Activated T-cell treated with anti-CD3 and anti-CD28 coated beads, Interleukin-2, amount 50 U/mL, for 4 hours (primary cell): ENCODE measurements at regions not wholly inside any gene's neighbourhood (a gene's known extent, or its start where the extent isn't known, plus 50 kb on each side); places are given as distances from the start of the nearest gene placed in this dataset.

ENCODE experiments used
- ATAC-seq, 2 donors: fragments of 200-7000 bp; cut with Tn5 transposase; one replicate each; pipeline ENCODE4 v1.10.0; 2021
- DNase-seq: peaks from one replicate; pipeline ENCODE4 v3.0.0-alpha.2; 2020
- H3K27me3 Mint-ChIP-seq: one replicate; pipeline ENCODE4 v1.8.0; 2021; ENCODE audit warnings: low read depth, mixed read lengths
- H3K36me3 Mint-ChIP-seq: one replicate; pipeline ENCODE4 v1.8.0; 2022; ENCODE audit warnings: mixed read lengths; ENCODE audit not compliant: insufficient read depth
- H3K4me1 Mint-ChIP-seq: one replicate; pipeline ENCODE4 v1.8.0; 2021; ENCODE audit warnings: low read depth, mixed read lengths
- H3K4me3 Mint-ChIP-seq: one replicate; pipeline ENCODE4 v1.8.0; 2021; ENCODE audit warnings: mild to moderate bottlenecking, moderate library complexity, mixed read lengths
- H3K9me3 Mint-ChIP-seq: one replicate; pipeline ENCODE4 v1.8.0; 2021; ENCODE audit warnings: mixed read lengths

DNA sequence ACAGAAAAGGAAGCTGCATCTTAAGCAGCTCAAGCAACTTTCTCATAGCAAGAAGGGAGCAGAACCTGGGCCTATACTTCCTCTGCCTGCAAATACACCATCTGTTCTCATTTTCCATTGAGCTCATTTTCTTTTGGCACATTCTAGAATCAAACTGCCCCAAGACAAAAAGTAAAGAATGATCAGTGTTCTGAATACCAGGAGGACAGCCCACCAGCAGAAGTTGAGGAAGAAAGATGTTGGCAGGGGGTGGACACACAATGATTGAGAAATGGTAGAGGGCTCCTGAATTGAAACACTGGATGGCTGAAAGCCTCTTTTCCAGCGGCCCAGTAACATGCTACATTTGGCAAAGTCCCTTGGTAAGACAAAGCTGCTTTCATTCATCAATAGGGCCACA, 171.8 kb downstream of the MED10 start:
- H3K4me3 Mint-ChIP-seq: no peak overlapping the region
- no peaks in the 10 kb centered on the region for H3K27me3 Mint-ChIP-seq
- no peaks in the 10 kb centered on the region for H3K4me1 Mint-ChIP-seq
- DNase-seq (no peak), ATAC-seq (no peak)
- no peaks in the 10 kb centered on the region for H3K9me3 Mint-ChIP-seq
- no peaks in the 10 kb centered on the region for H3K36me3 Mint-ChIP-seq

DNA sequence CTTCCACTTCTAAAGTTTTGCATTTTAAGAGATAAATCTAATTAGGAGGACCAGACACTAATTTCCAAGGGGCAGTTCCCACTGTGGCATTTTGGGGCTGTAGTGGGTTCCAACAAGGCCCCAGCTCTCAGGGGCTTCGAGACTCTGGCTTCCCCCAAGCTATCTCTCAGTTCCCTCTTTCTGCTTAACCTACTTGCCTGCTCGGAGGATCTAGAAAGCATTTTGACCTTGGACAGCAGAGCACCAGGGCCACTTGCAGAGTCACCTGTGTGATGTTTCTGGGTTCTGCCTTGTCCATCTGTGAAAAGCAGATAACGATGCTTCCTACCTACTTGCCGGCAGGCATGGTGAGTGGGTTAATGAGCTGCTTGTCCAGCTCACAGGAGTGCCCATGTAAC, 175.4 kb downstream of the MED10 start:
- no peak for ATAC-seq
- Mint-ChIP-seq H3K4me3 (no peak overlapping the region), H3K4me1 (no peaks in the 10 kb centered on the region), H3K9me3 (no peaks in the 10 kb centered on the region), H3K27me3 (no peaks in the 10 kb centered on the region), H3K36me3 (no peaks in the 10 kb centered on the region)
- DNase-seq: no peak

DNA sequence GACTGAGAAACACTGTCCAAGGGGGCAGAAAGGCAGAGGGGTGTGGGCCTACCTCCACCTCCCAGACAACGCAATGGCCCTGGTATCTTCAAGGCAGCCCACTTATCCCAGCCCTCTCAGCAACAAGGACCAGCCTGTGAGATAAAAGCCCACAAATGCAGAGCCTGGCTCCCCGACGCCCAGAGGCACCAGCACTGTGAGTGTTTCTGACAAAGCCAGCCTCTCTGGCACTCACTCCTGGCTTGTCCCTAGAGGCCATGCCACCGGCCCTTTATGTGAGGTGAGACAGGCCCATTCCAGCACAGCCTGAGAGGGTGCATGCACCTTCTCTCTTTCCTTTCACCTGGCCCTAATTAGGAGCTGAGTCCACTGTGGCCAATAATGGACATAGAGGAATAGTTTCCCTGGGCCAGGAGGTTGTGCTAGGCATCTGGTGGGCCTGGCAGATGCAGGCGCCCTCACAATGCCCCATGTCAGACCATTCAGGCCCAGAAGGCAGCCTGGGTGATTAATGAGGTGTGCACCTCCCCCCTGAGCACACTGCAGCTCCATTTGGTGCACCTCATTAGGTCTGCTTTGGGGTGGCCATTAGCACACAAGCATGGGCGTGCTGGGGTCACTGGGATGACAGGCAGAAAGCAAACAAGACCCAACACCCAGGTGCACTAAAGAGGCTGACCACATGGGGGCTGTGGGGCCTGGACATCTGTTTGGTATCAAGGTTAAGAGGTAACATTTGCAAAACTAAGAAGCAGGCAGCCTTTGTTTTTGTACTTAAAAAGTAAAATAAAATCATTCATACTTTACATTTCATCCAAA, 176.0 kb downstream of the MED10 start:
- ATAC-seq (no peak), DNase-seq (no peak)
- Mint-ChIP-seq H3K4me1 (no peaks in the 10 kb centered on the region), H3K27me3 (peaks cover 2% of the 10 kb centered on the region), H3K4me3 (no peak overlapping the region), H3K36me3 (no peaks in the 10 kb centered on the region), H3K9me3 (no peaks in the 10 kb centered on the region)

DNA sequence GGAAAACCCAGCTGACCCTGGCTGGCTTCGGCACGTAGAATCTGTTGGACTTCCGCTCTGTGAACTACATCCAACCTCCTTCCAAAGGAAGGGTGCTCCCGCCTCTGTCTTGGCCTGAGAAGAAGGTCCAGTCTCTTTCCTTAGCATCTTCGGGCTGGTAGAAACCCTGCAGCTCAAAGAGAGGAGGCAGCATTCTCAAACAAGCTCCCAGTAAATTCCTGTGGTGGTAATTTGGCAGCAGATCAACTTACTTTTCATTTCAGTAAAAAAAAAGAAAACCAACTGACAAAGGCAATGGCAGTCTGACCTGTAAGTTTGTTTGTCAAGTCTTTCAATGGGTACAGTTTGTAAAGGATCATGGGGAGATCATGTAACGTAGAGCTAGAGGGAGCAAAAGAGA, 176.7 kb downstream of the MED10 start:
- H3K4me3 Mint-ChIP-seq: no peak overlapping the region
- H3K36me3 Mint-ChIP-seq: no peaks in the 10 kb centered on the region
- DNase-seq (no peak), ATAC-seq (no peak)
- no peaks in the 10 kb centered on the region for H3K4me1 Mint-ChIP-seq
- H3K9me3 Mint-ChIP-seq: no peaks in the 10 kb centered on the region
- H3K27me3 Mint-ChIP-seq: peaks cover 2% of the 10 kb centered on the region

DNA sequence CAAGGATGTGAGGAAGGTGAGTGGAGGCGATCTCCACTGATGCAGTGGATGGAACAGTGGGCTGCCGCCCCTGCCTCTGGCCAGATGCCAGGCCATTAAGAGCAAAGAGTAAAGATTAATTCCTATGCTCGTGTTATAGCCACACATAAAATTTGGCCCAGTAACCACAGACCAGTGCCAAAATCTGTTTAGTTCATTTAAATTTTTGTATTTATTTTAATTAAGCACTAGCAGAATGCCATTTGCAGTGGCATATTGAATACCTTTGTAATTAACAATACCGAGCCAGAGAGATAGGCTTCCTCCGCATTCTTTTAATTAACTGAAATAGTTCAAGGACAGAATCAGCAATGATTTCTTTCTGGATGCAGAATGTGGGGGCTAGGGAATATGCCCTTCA, 179.8 kb downstream of the MED10 start:
- Mint-ChIP-seq H3K36me3 (no peaks in the 10 kb centered on the region), H3K4me1 (no peaks in the 10 kb centered on the region), H3K4me3 (no peak overlapping the region), H3K9me3 (no peaks in the 10 kb centered on the region), H3K27me3 (peaks cover 2% of the 10 kb centered on the region)
- no peak for DNase-seq
- ATAC-seq: no peak

DNA sequence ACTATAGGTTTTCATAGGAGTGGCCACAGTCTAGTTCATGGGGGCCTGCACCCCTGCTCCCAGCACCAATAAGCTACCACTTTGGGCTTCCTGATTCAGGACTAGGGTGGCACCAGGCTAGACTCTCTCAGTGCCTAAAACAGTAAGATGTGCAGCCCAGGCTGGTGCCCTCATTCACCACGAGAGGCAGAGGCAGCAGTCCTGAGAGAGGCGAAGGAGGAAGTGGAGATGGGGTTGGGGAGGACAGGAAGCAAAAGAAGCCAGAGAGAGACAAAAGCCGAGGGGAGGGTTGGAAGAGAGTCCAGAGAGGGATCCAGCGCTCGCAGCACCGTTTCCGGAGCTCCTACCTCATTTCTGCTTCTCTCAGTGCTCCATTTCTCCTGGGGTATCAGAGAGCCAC, 180.9 kb downstream of the MED10 start:
- Mint-ChIP-seq H3K36me3 (no peaks in the 10 kb centered on the region), H3K4me3 (no peak overlapping the region), H3K9me3 (no peaks in the 10 kb centered on the region), H3K27me3 (peaks cover 2% of the 10 kb centered on the region), H3K4me1 (no peaks in the 10 kb centered on the region)
- DNase-seq: no peak
- ATAC-seq: no peak

DNA sequence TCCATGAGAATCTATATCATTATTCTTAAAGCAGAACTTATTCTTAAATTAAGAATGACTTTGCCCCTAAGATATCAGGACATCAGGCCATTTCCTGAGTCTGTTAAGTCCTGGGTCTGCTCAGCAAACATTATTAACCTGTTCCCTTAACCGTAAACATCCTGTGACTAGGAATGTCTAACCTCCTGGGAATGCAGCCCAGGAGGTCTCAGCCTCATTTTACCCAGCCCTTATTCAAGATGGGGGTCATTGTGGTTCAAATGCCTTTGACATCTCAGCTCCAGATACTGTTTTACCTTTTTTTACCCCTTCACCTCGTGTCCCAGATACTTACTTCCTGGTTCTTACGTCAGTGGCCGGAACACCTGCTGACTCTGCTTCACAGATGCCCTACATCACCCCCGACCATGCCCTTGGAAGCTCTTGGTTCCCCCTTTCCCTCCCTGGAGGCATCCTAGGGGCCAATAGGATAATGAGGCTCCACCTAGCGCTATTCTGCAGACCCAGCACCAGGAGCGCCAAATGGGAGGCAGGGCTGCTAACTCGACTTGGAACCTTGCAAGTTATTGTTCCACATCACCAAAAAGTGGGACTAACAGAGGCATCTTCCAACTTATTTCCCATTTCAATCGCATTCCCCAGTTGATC, 182.5 kb downstream of the MED10 start:
- DNase-seq: no peak
- H3K4me3 Mint-ChIP-seq: no peak overlapping the region
- ATAC-seq: no peak
- no peaks in the 10 kb centered on the region for H3K9me3 Mint-ChIP-seq
- no peaks in the 10 kb centered on the region for H3K4me1 Mint-ChIP-seq
- peaks cover 2% of the 10 kb centered on the region for H3K27me3 Mint-ChIP-seq
- no peaks in the 10 kb centered on the region for H3K36me3 Mint-ChIP-seq

DNA sequence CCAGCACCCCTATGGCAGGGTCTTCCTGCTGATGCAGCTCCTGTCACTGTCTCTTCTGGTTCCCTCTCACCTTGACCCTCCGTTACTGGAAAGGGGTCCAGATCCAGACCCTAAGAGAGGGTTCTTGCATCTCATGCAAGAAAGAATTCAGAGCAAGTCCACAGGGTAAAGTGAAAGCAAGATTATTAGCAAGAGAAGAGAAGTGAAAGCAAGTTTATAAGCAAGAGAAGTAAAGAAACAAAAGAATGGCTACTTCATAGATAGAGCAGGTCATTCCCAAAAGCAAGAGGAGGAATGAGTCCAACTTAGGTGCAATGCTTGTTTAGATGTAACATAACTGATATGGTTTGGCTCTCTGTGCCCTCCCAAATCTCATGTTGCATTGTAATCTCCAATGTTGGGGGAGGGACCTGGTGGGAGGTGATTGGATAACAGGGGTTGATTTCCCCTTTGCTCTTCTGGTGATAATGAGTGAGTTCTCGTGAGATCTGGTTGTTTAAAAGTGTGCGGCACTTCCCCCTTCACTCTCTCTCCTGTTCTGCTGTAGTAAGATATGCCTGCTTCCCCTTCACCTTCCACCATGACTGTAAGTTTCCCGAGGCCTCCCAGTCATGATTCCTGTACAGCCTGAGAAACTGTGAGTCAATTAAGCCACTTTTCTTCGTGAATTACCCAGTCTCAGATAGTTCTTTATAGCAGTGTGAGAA, 183.3 kb downstream of the MED10 start:
- H3K36me3 Mint-ChIP-seq: no peaks in the 10 kb centered on the region

DNA sequence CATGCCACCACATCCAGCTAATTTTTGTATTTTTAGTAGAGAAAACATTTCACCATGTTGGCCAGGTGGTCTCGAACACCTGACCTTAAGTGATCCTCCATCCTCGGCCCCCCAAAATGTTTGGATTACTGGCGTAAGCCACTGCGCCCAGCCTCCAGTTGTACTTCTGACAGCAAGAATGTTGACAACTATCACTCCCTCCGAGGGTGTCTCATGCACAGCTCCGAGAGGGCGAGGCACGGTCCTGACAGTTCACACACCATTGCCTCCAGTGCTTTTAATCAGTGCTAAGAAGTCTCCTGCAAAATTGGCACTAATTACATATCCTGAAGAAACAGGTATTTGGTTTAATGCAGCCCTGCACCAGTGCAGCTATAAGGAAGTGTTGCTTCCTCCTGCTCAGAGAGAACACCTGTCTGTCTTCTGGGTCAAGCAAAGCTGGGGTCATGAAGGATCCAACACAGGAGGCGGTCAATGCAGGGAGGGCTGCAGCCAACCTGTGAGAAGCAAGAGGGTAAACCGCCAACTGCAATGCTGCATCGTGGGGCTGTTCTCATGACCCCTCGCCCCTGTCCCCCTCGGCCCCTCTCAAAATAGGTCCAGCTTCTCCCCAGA, 184.0 kb downstream of the MED10 start:
- ATAC-seq: no peak
- Mint-ChIP-seq H3K36me3 (no peaks in the 10 kb centered on the region), H3K27me3 (peaks cover 2% of the 10 kb centered on the region), H3K4me3 (no peak overlapping the region), H3K9me3 (no peaks in the 10 kb centered on the region), H3K4me1 (no peaks in the 10 kb centered on the region)
- DNase-seq: no peak

More for the DNA sequence above, 183.3 kb downstream of the MED10 start:
- DNase-seq (no peak), ATAC-seq (no peak)
- Mint-ChIP-seq H3K27me3 (peaks cover 2% of the 10 kb centered on the region), H3K4me3 (no peak overlapping the region), H3K4me1 (no peaks in the 10 kb centered on the region), H3K9me3 (no peaks in the 10 kb centered on the region)

DNA sequence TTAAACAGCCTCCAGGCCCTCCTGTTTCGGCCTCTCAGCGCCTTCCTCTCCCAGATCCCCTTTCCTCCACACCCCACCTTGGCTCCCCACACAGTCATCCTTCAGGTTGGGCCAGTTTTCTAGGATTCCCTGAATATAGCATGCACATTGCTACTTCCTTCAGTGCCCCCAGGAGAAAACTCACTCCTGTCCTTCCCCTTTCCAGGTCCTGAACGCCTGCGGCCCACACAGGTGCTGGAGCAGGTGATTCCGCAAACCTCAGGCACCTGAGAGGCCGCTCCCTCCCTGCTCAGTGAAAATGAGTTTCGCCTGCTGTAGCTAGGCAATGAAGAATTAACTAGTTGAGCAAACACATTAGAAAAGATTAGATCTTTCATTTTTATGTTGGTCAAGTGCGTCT, 185.0 kb downstream of the MED10 start:
- no peak for ATAC-seq
- H3K9me3 Mint-ChIP-seq: no peaks in the 10 kb centered on the region
- peaks cover 2% of the 10 kb centered on the region for H3K27me3 Mint-ChIP-seq

DNA sequence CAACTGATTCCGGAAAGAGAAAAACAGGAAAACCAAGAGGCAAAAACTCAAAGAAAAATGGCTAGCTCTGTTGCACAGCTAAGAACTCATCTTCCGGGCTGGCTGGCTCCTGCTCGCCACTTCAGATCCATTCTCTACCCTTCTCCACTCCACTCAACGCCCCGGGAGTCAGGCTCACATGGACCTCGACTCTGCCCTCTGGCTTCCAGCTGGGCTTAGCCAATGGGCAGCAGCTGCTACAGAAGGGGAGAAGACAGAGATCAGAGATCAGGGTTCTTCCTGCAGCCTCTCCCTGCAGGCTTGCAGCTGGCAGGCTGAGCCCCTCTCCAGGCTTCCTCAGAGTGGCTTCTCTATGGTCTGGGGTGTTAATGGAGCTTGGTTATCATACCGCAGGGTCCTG, 187.5 kb downstream of the MED10 start:
- Mint-ChIP-seq H3K4me3 (no peak overlapping the region), H3K27me3 (peaks cover 3% of the 10 kb centered on the region), H3K4me1 (no peaks in the 10 kb centered on the region), H3K36me3 (no peaks in the 10 kb centered on the region), H3K9me3 (no peaks in the 10 kb centered on the region)
- ATAC-seq: no peak
- DNase-seq: no peak

More for the DNA sequence above, 185.0 kb downstream of the MED10 start:
- Mint-ChIP-seq H3K36me3 (no peaks in the 10 kb centered on the region), H3K4me3 (no peak overlapping the region), H3K4me1 (no peaks in the 10 kb centered on the region)
- no peak for DNase-seq

DNA sequence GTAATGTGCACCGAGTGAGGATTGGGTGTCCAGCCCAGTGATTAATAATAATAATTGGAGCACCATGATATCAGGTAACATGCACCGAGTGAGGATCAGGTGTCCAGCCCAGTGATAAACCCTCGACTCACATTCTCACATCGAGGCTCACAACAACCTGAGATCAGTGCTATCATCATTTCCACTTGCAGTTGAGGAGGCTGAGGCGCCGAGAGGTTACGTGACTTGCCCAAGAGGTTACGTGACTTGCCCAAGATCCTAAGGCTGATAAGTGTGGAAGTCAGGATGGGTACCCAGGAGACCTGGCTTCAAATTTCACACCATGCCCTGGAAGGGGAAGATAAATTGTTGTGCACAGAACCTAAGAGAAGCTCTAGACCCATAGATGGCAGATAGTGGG, 189.4 kb downstream of the MED10 start:
- Mint-ChIP-seq H3K36me3 (no peaks in the 10 kb centered on the region), H3K4me3 (no peak overlapping the region), H3K27me3 (peaks cover 7% of the 10 kb centered on the region), H3K4me1 (no peaks in the 10 kb centered on the region), H3K9me3 (no peaks in the 10 kb centered on the region)
- DNase-seq: no peak
- no peak for ATAC-seq

DNA sequence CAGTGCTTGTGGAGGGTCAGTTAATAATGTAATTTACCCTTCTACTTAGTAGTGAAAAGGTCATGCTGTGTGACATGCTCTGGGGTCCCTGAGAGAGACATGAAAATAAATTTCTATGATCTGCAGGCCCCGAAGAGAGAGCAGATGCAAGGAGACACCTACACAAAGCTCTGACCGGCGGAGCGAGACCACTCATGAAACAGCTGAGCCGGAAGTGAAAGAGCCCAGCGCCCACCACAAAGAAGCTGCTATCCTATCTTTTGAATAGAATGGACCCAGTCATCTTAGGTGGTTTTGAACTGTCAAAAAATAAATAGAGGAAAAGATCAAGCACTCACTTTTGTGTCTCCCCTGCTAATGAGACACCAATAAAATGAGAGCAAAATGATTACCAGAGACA, 190.0 kb downstream of the MED10 start:
- no peak for DNase-seq
- peaks cover 7% of the 10 kb centered on the region for H3K27me3 Mint-ChIP-seq
- H3K9me3 Mint-ChIP-seq: no peaks in the 10 kb centered on the region
- no peak for ATAC-seq
- no peaks in the 10 kb centered on the region for H3K36me3 Mint-ChIP-seq
- H3K4me3 Mint-ChIP-seq: no peak overlapping the region
- no peaks in the 10 kb centered on the region for H3K4me1 Mint-ChIP-seq

DNA sequence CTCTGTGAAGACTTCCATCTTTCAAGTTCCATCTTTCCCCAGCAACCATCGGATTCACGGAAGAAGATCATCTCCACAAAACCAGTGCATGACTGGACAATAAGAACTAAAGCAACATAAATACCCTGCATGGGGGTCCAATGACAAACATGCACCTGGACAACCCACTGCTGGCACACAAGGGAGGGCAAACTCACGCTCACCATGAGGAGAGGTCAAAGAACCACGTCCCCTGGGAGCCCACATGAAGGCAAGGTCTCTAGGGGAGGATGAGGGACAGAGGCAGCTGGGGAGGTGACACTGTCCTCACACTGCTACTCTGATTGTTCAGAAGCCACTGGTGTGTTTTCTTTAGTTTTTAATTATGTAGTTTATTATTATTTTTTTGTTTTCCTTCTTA, 190.8 kb downstream of the MED10 start:
- no peaks in the 10 kb centered on the region for H3K36me3 Mint-ChIP-seq
- H3K4me3 Mint-ChIP-seq: no peak overlapping the region
- no peaks in the 10 kb centered on the region for H3K9me3 Mint-ChIP-seq
- no peak for DNase-seq
- ATAC-seq: no peak
- H3K4me1 Mint-ChIP-seq: no peaks in the 10 kb centered on the region
- H3K27me3 Mint-ChIP-seq: peaks cover 7% of the 10 kb centered on the region
